GM21717 (cell line): ENCODE measurements at regions not wholly inside any gene's neighbourhood (a gene's known extent, or its start where the extent isn't known, plus 50 kb on each side); places are given as distances from the start of the nearest gene placed in this dataset.

Experiments
- ATAC-seq: cut with Tn5 transposase; IDR thresholded peaks from one replicate; pipeline ENCODE4 v1.9.1; 2021; ENCODE audit warnings: mild to moderate bottlenecking, moderate library complexity; ENCODE audit not compliant: unreplicated experiment

- no peak for ATAC-seq
These were observed 72.0 kb upstream of the CD96 start for GRCh38 chr3:111470032-111470431.

GRCh38 chr3:111471831-111472230 is 70.2 kb upstream of the CD96 start:
- ATAC-seq = no peak

DNA sequence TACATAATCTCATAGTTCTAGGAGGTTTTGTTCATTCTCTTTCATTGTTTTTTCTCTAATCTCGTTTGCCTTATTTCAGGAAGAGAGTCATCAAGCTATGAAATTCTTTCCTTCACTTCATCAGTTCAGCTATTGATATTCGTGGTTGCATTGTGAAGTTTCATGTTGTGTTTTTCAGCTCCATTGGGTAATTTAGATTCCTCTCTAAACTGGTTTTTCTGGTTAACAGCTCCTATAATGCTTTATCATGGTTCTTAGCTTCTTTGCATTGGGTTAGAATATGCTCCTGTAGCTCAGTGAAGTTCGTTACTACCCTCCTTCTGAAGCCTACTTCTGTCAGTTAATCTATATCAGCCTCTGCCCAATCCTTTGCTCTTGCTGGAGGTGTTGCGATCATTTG is 69.4 kb upstream of the CD96 start:
- no peak for ATAC-seq

- ATAC-seq = no peak
These were observed 68.4 kb upstream of the CD96 start for GRCh38 chr3:111473550-111473949.

DNA sequence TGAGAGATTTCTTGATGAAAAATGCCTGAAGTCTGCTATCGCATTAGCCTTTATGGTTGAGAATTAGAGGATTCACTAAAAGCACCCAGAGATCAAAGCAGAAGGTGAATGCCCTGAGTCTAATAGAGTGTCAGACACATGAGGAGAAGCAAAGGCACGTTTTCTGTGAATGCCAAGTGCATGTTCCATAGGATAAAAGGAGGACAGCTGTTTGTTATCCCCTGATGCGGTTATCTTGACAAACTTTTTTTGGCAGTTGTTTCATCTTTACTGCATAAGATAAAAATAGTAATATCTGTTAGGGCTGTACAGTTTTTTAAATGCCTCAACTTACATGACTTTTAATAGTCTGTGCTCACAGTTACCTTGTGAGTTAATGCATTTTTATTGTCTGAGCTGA is 65.3 kb upstream of the CD96 start:
- no peak for ATAC-seq

- no peak for ATAC-seq
These were observed 61.9 kb upstream of the CD96 start for GRCh38 chr3:111480091-111480490.

GRCh38 chr3:111481551-111481950 is 60.4 kb upstream of the CD96 start:
- ATAC-seq = no peak

- ATAC-seq = no peak
These were observed 59.4 kb upstream of the CD96 start for GRCh38 chr3:111482574-111482973.

- no peak for ATAC-seq
These were observed 56.9 kb upstream of the CD96 start for GRCh38 chr3:111485086-111485485.
